ENCODE measurements at regions not wholly inside any gene's neighbourhood (a gene's known extent, or its start where the extent isn't known, plus 50 kb on each side); places are given as distances from the start of the nearest gene placed in this dataset.

DNA sequence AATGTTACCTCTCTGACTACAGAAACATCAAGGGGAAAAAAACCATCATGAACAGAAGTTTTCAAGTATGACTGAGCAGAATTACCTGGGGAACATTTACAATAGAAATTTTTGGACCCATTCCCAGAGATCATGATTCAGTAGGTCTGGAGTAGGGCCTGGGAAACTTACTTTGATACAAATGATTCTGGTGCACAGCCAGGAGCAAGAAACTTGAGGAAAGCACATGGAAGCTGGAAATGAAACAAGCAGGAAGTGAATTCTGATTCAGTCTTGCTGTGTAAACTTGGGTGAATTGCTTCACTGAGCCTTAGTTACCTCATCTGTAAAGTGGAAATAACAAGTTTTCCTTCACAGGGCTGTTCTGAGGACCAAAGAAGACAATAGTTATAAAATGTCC is 192.5 kb upstream of the TAPT1 start:
- no peak for TF ChIP-seq FOXA1 (IDR thresholded peaks at IDR 0.05)
- TF ChIP-seq ARNT (IDR thresholded peaks at IDR 0.05): no peak
- TF ChIP-seq BHLHE40 (IDR thresholded peaks at IDR 0.05; ENCODE audit: borderline replicate concordance): no peak
- no peak for TF ChIP-seq HDGF (IDR thresholded peaks at IDR 0.05; ENCODE audit: borderline replicate concordance)
